Endothelial cell of umbilical vein (primary cell): ENCODE measurements at regions not wholly inside any gene's neighbourhood (a gene's known extent, or its start where the extent isn't known, plus 50 kb on each side); places are given as distances from the start of the nearest gene placed in this dataset.

ENCODE experiments used
- BruUV-seq: library from RNA; stranded (reverse); fragments of 400-500 nt; replicated peaks from 2 replicates; lab custom pipeline; 2021; lab: Mats Ljungman, UMichigan
- CTCF ChIA-PET: fragments of 300-600, 350-600 bp; sonication (Branson Sonifier 250); formaldehyde crosslinking; loops from one replicate; lab custom pipeline; 2021; ENCODE audit warnings: antibody characterized with exemption, inconsistent platforms; lab: Charles Lee
- POLR2A ChIA-PET: fragments of 300-600, 350-600 bp; sonication (Branson Sonifier 250); formaldehyde crosslinking; loops from one replicate; lab custom pipeline; 2021; ENCODE audit warnings: antibody characterized with exemption, inconsistent platforms; lab: Charles Lee
- DNase-seq: peaks from one replicate; pipeline ENCODE4 v3.0.0-alpha.2; 2011; ENCODE audit warnings: low read depth, low spot score
- FAIRE-seq: peaks from 2 replicates; lab custom pipeline; 2011; peaks lifted over from hg19 to GRCh38; lab: Jason Lieb, UNC
- H2AFZ ChIP-seq: 2 replicates; pipeline ENCODE4 v1.6.0; 2012; ENCODE audit warnings: low read depth, low read length, control low read depth, inconsistent platforms
- H3K27ac ChIP-seq: 2 replicates; pipeline ENCODE4 v1.5.1; 2011; ENCODE audit warnings: low read depth, mild to moderate bottlenecking, control low read depth, low read length, moderate library complexity; ENCODE audit not compliant: insufficient read depth
- H3K27me3 ChIP-seq, 2 experiments: 2 replicates each; pipeline versions ENCODE4 v1.6.0 to v1.6.1; 2011; ENCODE audit warnings: low read length in 2 of 2, mixed read lengths in 1 of 2; ENCODE audit not compliant: control insufficient read depth in 2 of 2, insufficient read depth in 2 of 2
- H3K36me3 ChIP-seq, 2 experiments: 2 replicates in 1 of 2; 3 replicates in 1 of 2; pipeline ENCODE4 v1.5.1; 2011; ENCODE audit warnings: low read length in 2 of 2, mild to moderate bottlenecking in 1 of 2, moderate library complexity in 1 of 2; ENCODE audit not compliant: control insufficient read depth in 2 of 2, insufficient read depth in 2 of 2; ENCODE audit errors: extremely low read depth in 1 of 2
- H3K4me1 ChIP-seq: 3 replicates; pipeline ENCODE4 v1.5.1; 2011; ENCODE audit warnings: mild to moderate bottlenecking, low read length; ENCODE audit not compliant: control insufficient read depth, insufficient read depth; ENCODE audit errors: extremely low read depth
- H3K4me2 ChIP-seq: 2 replicates; pipeline ENCODE4 v1.6.1; 2011; ENCODE audit warnings: low read length, control low read depth, mixed read lengths; ENCODE audit not compliant: insufficient read depth
- H3K4me3 ChIP-seq, 3 experiments: fragments of 200-600 bp in 1 of 3; sonication (generic), shearing (Covaris generic) in 1 of 3; replicated peaks in 1 of 3; 2 replicates each; pipeline ENCODE4 v1.5.1; 2011 to 2016; ENCODE audit warnings: control low read depth in 3 of 3, low read length in 3 of 3, mild to moderate bottlenecking in 2 of 3, inconsistent platforms in 1 of 3, low read depth in 1 of 3, moderate library complexity in 1 of 3; ENCODE audit not compliant: insufficient read depth in 1 of 3
- H3K79me2 ChIP-seq: 2 replicates; pipeline ENCODE4 v1.6.0; 2012; ENCODE audit warnings: low read length, inconsistent platforms; ENCODE audit not compliant: control insufficient read depth, insufficient read depth
- H3K9ac ChIP-seq: replicated peaks from 2 replicates; pipeline ENCODE3; 2011; ENCODE audit warnings: low read length, control low read depth; ENCODE audit not compliant: insufficient read depth; ENCODE audit errors: extremely low read depth
- H3K9me1 ChIP-seq: replicated peaks from 3 replicates; pipeline ENCODE4 v1.6.0; 2011; ENCODE audit warnings: mild to moderate bottlenecking, low read length; ENCODE audit not compliant: control insufficient read depth, insufficient read depth; ENCODE audit errors: extremely low read depth
- H3K9me3 ChIP-seq: replicated peaks from 2 replicates; pipeline ENCODE4 v1.5.1; 2012; ENCODE audit warnings: low read length, inconsistent platforms; ENCODE audit not compliant: control insufficient read depth, insufficient read depth
- H4K20me1 ChIP-seq: replicated peaks from 2 replicates; pipeline ENCODE3; 2011; ENCODE audit warnings: mild to moderate bottlenecking, low read length; ENCODE audit not compliant: control insufficient read depth, insufficient read depth; ENCODE audit errors: extremely low read depth
- CTCF ChIP-seq, 2 donors: IDR thresholded peaks; 1 replicate in 1 of 2; 2 replicates in 1 of 2; pipeline ENCODE4 v1.5.1; 2011; ENCODE audit warnings: low read length in 2 of 2, mild to moderate bottlenecking in 2 of 2, moderate library complexity in 2 of 2, control low read depth in 1 of 2, inconsistent platforms in 1 of 2, low read depth in 1 of 2; ENCODE audit not compliant: insufficient read depth in 1 of 2; ENCODE audit errors: extremely low read depth in 1 of 2
- EZH2 ChIP-seq: IDR thresholded peaks from 2 replicates; pipeline ENCODE4 v1.6.1; 2012; ENCODE audit warnings: borderline replicate concordance, low read depth, mild to moderate bottlenecking, moderate library complexity, low read length, inconsistent platforms; ENCODE audit not compliant: severe bottlenecking
- FOS ChIP-seq: IDR thresholded peaks from 2 replicates; pipeline ENCODE4 v1.6.1; 2011; ENCODE audit warnings: mild to moderate bottlenecking, low read length, moderate library complexity, borderline replicate concordance; ENCODE audit not compliant: insufficient read depth
- GATA2 ChIP-seq: IDR thresholded peaks from 2 replicates; pipeline ENCODE4 v1.7.0; 2011; ENCODE audit warnings: low read depth, mild to moderate bottlenecking, moderate library complexity, mixed read lengths, low read length; ENCODE audit not compliant: insufficient read length, insufficient read depth
- MAX ChIP-seq: IDR thresholded peaks from 2 replicates; pipeline ENCODE4 v1.6.1; 2011; ENCODE audit not compliant: insufficient read depth, insufficient read length
- MYC ChIP-seq: IDR thresholded peaks from one replicate; pipeline ENCODE4 v1.6.1; 2011; ENCODE audit warnings: mild to moderate bottlenecking, low read depth, low read length
- POLR2A ChIP-seq: IDR thresholded peaks from 2 replicates; pipeline ENCODE4 v1.6.1; 2012; ENCODE audit warnings: low read depth, mild to moderate bottlenecking, control low read depth, low read length
- POLR2AphosphoS5 ChIP-seq: IDR thresholded peaks from 2 replicates; pipeline ENCODE4 v1.6.1; 2012; ENCODE audit warnings: low read depth, mild to moderate bottlenecking, control low read depth, low read length, moderate library complexity; ENCODE audit not compliant: insufficient read depth
- dilution Hi-C: fragments of 300-500 bp; cut with MboI; formaldehyde crosslinking; loops from one replicate; pipeline ENCODE4 v1.15.0; 2019; ENCODE audit warnings: low sequenced_read_pairs; ENCODE audit not compliant: extremely low pct_ligation_motif_present
- intact Hi-C: fragments of 100-400 bp; cut with micrococcal nuclease; formaldehyde crosslinking; loops from one replicate; pipeline ENCODE4 v1.10.0; 2022

GRCh38 chr13:44303681-44304432, 69.8 kb upstream of the SERP2 start:
- BruUV-seq, result no TSS peak
- intact Hi-C loops, result no loop called here
- H2AFZ ChIP-seq, result no peak overlapping the region
- H3K9me1 ChIP-seq, result no peaks in the 10 kb centered on the region
- no peaks in the 10 kb centered on the region for H3K36me3 ChIP-seq
- ChIA-PET CTCF (interaction anchor here (0.8 kb wide), 1 partner anchor 60 kb away, joined by 4 read pairs; no protein-coding TSS in a partner anchor), POLR2A (no interaction called here)
- no peak for FAIRE-seq
- H3K9me3 ChIP-seq, result no peaks in the 10 kb centered on the region
- H3K4me1 ChIP-seq, result peaks cover 30% of the 10 kb centered on the region
- H3K9ac ChIP-seq, result no peak overlapping the region
- dilution Hi-C loops, result no loop called here
- H3K4me2 ChIP-seq, result no peak overlapping the region
- no peak for DNase-seq
- TF ChIP-seq FOS (no peak), EZH2 (no peak), GATA2 (no peak), MAX (no peak), MYC (no peak), POLR2A (no peak), CTCF (IDR thresholded peaks at IDR 0.05; ENCODE audit: extremely low read depth in 1 of 2, insufficient read depth in 1 of 2, low read depth in 1 of 2, low read length in 2 of 2) (no peak), POLR2AphosphoS5 (no peak)
- H3K4me3 ChIP-seq, result no peak overlapping the region
- no peaks in the 10 kb centered on the region for H3K79me2 ChIP-seq
- no peaks in the 10 kb centered on the region for H3K27me3 ChIP-seq
- no peak overlapping the region for H3K27ac ChIP-seq
- H4K20me1 ChIP-seq, result no peaks in the 10 kb centered on the region
